Right ventricle myocardium superior (tissue), 1 donor: ENCODE measurements at regions not wholly inside any gene's neighbourhood (a gene's known extent, or its start where the extent isn't known, plus 50 kb on each side); places are given as distances from the start of the nearest gene placed in this dataset.

Experiments
- ATAC-seq: fragments of 200-7000 bp; cut with Tn5 transposase; one replicate; pipeline ENCODE4 v1.9.1; 2020; ENCODE audit warnings: mild to moderate bottlenecking; ENCODE audit not compliant: poor library complexity
- DNase-seq: peaks from one replicate; pipeline ENCODE4 v3.0.0-alpha.2; 2020
- intact Hi-C: fragments of 100-400 bp; cut with DNase I; formaldehyde crosslinking; loops from one replicate; pipeline ENCODE4 v1.11.2; 2022
- donor health status: DM: no; HTN: yes; CAD: no; lungs with severe emphysema.

DNA sequence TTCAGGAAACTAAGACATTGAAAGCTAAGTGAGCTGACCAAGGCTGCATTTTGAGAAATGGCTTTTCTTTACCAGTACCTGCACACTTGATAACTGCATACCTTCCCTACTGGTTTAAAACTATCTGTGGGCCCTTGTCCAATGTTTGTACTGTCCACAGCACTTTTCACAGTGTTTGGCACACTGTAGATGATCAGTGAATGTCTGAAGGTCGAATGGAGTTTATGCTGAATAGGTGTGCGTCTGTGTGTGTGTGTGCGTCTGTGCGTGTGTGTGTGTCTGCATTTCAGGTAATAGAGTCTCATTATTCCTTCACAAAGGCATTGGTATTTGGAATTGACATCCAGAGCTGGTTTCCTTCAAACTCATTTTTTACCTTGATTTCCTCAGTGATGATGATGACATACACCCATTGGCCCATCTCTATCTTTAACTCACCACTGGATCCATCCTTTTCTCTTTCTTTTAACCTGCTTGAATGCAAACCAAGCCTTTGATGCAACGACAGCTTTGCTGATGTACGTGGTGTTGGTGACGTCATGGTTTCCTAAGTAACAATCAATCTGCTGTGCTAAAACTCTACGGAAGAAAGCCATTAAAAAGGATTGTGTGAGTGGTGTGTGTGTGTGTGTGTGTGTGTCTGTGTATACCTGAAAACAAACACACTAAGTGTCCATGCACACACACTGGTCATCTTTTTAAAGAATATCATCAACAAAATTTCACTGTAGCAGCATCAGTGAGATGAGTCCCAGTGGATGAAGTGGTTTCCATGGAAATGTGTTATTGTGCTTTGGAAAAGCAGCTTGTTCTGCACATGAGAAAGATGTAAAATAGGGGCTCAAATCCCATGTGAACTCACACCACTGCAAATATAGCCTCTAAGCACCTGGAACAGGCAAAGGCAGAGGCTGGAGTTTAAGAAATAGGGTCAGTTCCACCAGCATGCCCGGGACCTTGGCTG, 490.2 kb upstream of the B3GAT1 start:
- no peak for DNase-seq
- intact Hi-C loops: no loop called here
- ATAC-seq: no peak

DNA sequence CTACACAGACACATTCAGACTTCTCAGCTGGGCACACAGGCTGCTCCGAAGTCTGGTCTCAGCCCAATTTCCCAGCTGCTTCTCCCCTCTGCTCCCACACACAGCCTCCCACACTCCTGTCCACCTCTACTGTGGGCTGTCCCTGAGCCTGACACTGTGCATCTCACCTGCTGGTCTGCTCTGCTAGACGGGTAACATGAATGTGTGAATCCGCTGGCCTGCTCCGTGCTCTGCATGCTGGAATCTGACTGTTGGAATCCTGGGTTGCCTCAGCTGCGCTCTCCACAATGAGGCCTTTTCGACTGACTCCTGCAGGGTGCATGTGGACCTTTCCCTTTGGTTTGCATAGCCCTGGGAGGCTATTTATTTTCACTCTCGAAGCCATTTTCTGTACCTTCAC, 489.5 kb upstream of the B3GAT1 start:
- ATAC-seq (no peak), DNase-seq (no peak)
- intact Hi-C loops: no loop called here

DNA sequence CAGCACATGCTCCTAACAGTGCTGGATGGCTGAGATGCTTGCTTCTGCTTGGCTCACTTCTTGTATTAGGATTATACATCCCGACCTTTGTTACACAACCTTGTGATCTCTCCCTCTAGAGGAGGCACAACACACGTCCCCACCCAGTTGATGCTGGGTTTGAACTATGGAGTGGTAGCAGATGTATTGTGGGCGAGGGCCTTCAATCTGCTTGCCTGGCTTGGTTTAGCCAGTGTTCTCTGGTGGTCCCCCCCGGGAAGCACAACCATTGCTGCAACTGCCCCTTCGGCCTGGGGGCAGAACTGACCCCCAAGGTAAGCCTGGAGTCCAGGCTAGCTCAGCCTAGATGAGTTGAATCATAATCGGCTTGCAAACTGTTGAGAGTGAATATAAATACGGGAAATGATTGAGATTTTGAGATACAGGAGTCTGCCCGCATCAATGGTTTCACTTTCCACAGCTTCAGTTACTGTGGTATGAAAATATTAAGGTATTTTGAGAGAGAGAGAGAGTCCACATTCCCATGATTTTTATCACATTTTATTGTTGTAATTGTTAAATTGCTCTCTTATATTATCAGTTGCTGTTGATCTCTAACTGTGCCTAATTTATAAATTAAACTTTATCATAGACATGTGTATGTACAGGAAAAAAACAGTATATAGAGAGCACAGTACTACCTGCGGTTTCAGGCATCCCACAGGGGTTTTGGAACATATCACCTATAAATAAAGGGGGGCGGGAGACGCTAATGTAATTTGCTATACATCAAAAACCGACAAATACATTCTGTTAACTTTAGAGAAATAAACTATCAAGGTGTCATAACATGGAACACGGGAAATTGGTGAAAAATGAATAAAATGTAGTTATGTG, 482.0 kb upstream of the B3GAT1 start:
- intact Hi-C loops: no loop called here
- DNase-seq (no peak), ATAC-seq (no peak)

DNA sequence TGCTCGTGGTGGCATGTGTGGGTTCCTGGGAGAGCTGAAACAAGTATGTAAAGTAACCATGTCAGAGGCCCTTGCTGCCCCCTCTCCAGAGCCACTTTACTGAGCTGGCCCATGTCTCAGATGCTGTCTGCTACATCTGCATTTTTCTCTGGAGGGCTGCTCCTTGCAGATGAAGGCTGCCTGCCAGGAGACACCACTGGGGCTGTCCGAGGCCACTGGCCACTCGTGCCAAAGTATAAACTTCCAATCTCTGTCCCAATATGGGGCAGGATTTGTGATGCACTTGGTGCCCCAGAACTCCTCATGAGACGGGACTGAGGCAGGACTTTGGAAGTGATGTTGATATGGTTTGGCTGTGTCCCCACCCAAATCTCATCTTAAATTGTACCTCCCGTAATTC, 478.4 kb upstream of the B3GAT1 start:
- ATAC-seq (no peak), DNase-seq (no peak)
- intact Hi-C loops: no loop called here

DNA sequence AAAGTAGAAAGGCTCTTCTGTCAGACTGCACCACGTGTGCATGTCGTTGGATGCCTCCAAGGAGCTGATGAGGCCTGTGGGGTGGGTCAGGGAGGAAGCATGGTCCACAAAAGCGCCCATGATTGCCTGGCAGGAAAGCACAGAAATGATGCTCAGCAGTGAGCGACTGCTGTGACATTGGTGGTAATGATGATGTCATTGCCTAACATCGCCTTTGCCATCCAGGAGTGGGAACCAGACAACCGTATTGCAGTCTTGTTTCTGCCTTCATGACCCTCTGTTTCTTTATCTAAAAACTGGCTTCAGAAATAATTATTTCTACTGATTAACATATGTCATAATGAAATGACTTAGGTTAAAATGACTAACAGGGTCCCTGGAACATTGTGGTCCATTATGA, 477.8 kb upstream of the B3GAT1 start:
- DNase-seq (no peak), ATAC-seq (no peak)
- intact Hi-C loops: no loop called here

DNA sequence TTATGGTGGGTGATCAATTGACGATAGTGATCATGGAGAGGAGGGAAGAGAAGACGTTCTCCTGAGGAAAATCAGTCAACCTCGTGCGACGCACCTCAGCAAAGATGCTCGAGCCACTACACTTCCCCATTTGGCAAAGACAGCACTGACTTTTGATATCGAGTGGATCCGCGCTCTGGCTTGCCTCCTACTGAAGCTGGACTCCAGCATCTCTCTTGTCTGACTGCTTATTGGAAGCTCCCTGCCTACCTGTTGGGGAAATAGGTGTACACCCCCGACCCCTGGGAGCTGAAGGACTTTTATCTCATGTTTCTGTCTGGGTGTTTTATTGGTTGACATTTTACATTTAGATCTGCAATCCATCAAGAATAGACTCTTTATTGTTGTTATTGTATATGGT, 476.8 kb upstream of the B3GAT1 start:
- ATAC-seq (no peak), DNase-seq (no peak)
- intact Hi-C loops: no loop called here

DNA sequence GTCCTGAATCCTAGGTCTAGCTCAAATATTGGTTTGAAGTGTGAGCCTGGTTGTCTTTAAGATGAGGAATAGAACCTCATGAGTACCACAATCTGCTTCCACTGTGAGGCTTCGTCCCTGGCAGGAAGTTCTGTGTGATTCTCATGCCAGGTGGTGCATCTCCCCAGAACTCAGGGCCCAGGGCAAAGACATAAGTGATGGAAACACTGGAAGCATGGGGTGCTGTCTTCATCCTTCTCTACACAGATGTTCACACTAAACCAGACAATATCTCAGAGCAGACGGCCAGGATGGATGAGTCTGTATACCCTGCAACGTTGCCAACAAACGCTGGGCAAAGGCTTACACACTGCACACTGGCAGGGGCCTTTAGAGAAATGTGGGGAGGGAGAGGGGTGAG, 475.9 kb upstream of the B3GAT1 start:
- DNase-seq: no peak
- no peak for ATAC-seq
- intact Hi-C loops: no loop called here

DNA sequence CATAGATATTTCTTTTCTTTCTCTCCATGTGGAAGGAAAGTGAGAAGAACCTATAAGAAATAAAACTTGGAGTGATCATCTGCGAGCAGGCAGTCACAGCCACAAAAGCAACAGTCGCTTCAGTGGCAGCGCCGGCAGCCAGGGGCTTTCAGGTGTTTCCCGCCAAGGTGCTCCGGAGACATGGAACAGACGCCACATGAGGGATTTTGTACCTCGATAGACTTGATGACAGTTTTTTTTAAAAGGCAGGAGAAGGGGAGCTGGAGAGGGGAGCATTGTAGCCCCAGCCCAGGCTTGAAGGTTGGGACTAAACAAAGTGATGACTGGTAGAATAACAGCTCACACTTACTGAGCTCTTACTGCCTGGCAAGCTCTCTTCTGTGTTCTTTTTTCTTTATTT, 471.4 kb upstream of the B3GAT1 start:
- DNase-seq: no peak
- intact Hi-C loops: no loop called here

DNA sequence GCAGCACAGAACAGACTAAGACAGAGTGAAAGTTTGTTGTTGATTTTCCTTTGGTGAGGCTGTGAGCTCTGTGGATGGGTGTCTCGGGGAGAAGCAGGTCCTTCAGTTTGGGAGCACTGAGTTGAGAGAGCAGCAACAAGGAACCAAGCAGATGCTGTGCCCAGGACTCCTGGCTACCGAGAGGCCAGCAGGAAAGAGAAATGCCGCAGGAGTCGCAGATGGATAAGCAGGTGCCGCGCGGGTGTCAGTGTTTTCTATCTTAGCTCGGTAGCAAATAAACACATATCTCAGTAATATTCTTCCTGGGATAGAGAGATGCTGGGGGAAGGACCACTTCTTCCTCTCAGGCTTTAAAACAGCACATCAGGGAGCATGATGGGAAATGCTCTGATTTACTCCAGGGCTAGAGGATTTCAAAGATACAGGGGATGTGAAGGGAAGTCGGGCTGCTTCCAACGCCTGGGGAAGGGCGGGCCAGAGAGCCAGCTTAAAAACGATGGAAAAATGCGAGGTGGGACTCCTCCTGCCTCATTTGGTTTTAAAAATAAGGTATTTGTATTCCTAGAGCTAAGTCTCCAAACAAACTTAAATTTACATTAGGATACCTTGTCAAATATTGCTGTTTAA, 470.7 kb upstream of the B3GAT1 start:
- ATAC-seq: no peak
- intact Hi-C loops: no loop called here
- no peak for DNase-seq

More for the DNA sequence above, 471.4 kb upstream of the B3GAT1 start:
- no peak for ATAC-seq

DNA sequence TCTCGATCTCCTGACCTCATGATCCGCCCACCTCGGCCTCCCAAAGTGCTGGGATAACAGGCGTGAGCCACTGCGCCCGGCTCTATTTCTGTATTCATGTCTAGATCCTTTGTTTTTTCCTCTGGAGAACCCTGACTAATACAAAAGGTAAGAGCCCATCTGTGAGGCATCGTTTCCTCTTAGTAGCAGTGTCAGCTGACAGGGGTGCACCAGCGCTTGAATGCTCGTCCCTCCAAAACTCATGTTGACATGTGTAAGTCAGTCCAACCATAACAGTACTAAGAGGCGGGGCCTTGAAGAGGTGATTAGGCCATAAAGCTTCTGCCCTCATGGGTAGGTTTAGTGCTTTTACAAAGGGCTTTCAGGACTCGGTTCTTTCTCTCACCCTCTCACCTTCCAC, 470.1 kb upstream of the B3GAT1 start:
- intact Hi-C loops: no loop called here
- DNase-seq (no peak), ATAC-seq (no peak)

DNA sequence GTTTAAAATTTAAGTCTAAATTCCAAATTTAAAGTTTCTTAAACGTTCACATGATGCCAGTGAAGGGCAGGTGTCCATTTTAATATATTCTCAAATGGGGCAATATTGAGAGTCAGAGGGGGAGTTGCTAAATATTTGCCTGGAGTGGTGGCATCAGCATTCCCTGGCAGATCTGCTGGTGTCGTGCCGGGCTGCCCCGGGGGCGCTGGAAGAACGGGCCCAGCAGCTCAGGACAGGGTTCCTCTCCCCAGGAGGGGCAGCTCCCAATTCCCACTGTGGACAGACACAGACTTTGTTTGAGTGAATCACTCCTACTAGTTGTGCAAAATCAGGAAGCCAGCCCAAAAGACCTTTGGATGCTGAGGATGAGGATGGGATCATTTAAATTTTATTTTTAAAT, 468.7 kb upstream of the B3GAT1 start:
- intact Hi-C loops: no loop called here
- ATAC-seq: no peak

DNA sequence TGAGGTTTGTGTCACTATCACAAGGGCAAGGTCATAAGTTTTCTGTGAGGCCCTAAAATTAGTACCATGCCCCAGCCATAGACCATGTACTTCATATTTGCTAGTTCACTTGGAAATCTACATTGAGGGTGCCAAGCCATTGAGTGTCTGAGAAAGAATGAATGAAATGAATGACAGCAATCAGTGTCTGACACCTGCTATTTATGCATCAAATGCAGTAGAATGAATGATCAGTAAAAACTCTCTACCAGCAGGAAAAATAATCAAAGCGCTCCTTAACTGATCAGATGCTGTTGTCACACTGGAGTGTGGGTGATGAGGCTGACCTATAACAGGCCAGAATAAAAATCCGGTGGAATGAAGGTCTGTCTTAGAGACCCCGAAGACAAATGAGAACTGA, 467.9 kb upstream of the B3GAT1 start:
- ATAC-seq (no peak), DNase-seq (no peak)
- intact Hi-C loops: no loop called here

More for the DNA sequence above, 468.7 kb upstream of the B3GAT1 start:
- DNase-seq: no peak

DNA sequence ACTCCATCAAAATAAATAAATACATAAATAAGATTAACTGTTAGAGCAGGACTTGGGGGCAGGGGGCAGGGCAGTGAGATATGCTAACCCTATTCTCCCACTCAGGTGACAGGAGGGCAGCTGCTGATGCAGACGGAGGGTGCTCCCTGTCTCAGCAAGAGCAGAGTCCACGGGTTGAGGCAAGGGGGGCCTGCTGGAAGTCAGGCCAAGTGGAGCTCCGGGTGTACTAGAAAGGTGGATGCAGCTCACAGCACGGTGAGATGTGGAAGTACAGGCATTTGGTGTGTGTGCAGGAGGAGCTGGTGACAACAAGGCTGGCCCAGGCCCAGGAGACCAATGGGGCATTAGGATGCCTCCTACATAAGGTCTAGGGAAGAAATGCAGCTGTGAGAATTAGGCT, 467.3 kb upstream of the B3GAT1 start:
- DNase-seq: no peak
- intact Hi-C loops: no loop called here
- no peak for ATAC-seq

DNA sequence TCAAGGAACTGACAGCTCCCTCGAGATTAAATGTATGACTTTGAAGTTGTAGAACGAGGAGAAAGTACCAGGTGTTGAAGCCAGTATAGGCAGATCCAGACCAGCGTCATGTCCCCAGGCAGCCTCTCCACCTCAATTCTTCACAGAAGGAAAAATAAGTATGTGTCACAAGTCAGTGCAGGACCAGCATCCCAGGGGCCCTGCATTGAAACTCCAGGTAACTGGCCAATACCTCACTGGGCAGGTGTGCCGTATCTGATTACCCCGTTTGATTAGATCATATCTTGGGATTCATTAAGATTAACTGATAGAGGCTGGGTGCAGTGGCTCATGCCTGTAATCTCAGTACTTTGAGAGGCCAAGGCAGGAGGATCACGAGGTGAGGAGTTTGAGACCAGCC, 466.7 kb upstream of the B3GAT1 start:
- ATAC-seq: no peak
- intact Hi-C loops: no loop called here
- no peak for DNase-seq

DNA sequence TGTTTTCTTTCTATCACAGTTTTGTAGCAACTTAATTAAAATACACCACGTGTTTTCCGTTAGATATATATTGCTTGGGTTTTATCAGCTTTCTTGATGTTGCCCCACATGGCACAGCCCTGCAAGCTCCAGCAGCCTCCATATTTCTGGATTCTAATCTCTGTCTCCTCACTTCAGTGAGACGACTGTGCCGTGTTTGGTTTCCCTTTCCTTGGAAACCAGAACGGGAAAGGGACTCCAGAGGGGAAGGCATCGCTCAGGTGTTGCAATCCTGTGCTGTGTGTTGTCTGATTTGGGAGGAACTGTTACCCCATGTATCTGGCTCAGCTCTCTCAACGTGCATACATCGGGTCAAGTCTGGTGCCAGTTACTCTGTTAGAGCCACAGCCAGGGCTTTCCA, 464.2 kb upstream of the B3GAT1 start:
- ATAC-seq: no peak
- intact Hi-C loops: no loop called here

DNA sequence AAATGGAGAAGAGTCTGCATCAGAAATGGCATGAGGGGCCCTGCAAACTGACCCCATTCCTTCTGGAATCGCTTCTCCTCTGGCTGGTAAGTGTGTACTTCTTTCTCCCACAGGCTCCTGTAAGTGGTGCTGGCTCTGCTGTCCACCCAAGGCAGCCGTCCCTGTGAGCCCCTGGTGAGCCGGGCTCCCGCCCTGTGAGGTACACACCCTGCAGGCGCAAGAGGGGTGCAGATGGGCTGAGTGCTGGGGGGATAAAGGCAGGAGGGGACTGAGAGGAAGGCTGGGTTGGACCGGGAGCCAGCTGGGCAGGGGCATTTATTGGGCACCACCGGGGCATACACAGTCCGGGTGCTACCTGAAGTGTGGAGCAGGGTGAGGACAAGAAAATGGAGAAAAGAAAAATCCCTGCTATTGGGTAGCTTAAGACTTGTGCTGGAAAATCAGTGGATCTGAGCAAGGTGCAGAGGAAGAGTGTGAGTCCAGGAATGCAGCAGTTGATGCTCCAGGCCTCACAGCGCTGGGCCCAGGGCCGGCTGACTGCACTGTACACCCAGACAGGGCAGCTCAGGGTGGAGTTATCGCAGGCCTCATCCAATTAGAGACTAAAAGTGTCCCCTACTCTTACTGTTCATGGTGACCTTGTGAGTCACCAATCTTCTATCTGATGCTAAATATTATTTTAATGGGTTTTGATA, 455.1 kb upstream of the B3GAT1 start:
- ATAC-seq (no peak), DNase-seq (no peak)
- intact Hi-C loops: no loop called here

More for the DNA sequence above, 464.2 kb upstream of the B3GAT1 start:
- DNase-seq: no peak

DNA sequence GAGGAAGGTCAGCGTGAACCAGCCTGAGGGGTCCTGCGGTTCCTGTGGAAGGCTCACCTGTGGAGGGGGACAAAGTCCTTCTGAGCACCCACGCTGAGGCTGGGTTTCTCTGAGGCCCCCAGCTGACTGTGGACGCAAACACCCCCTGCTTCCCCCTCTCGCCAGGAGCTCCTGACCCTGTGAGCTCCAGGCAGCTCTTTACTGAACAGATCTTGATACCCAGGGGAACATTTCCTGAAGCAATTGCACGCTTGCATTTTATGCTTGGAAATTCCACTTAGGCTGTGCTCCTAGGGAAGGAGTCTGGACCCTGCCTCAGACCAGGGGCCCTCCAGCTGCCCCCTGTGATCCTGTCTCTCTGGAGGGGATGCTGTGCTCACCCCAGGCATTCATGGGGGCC, 454.2 kb upstream of the B3GAT1 start:
- intact Hi-C loops: no loop called here
- ATAC-seq: no peak

DNA sequence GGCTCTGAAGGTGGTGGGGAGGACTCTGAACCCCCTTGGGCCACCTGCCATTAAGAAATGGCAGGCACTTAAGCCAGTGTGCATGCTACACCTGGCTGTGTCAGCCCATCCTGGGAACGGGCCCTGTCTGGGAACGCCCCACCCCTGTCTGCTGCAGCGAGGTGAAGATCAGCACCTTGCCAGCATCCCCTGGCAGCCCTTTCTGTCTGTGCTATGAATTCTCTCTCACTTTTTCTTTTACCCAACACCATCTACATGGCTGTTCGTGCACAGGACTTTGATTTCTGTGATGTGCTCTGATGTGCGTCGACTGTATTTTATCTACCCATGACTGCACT, 452.9 kb upstream of the B3GAT1 start:
- DNase-seq (no peak), ATAC-seq (no peak)
- intact Hi-C loops: no loop called here

More for the DNA sequence above, 454.2 kb upstream of the B3GAT1 start:
- no peak for DNase-seq
